ENCODE measurements at regions not wholly inside any gene's neighbourhood (a gene's known extent, or its start where the extent isn't known, plus 50 kb on each side); places are given as distances from the start of the nearest gene placed in this dataset.

DNA sequence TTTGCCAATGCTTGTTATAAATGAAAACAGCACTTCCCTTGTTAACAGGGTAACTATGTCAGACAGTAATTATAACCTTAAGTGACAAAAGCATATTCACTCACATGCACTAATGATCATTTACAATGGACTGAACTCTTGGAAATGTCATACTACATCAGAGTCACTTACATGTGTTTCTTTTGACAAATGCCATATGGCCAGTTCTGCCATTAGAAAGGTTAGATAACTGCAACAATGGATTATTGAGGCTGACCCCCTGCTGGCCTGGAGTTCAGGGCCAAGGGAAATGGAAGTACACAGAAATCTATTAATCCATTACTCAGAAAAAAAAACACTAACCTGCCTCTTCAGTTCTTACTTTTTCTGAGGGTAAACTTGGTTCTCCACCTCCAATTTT is 313.4 kb downstream of the CNTN3 start:
- no peak for DNase-seq
- H3K27me3 ChIP-seq (ENCODE audit: control insufficient read depth, insufficient read depth, low read length), result no peaks in the 10 kb centered on the region
- no peak overlapping the region for H3K27ac ChIP-seq (ENCODE audit: low read length)
- H3K4me1 ChIP-seq (ENCODE audit: control insufficient read depth, insufficient read depth, low read length), result peaks cover 2% of the 10 kb centered on the region
- no peaks in the 10 kb centered on the region for H3K9me3 ChIP-seq (ENCODE audit: control insufficient read depth, low read depth, low read length)
- H3K4me3 ChIP-seq (ENCODE audit: low read length), result no peak overlapping the region
- no peaks in the 10 kb centered on the region for H3K36me3 ChIP-seq (ENCODE audit: control insufficient read depth, insufficient read depth, low read length)

DNA sequence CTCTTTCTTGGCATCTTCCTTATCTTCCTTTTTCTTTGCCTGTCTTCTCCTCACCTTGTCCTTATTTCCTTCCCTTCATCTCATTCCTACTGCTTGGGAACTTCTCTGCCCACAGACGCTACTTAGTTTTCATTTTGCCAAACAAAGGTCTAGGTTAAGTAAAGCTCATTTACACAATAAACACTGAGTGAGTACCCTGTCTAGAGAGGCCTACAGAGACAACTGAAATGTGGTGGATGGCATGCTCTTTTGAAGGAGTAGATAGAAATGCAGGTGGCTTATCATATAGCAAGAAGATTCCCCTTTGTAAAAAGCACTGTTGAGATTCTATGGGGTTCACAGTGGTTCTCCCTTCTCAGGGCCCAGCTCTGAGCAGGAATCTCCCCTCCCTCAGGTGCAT is 319.0 kb downstream of the CNTN3 start:
- H3K27ac ChIP-seq (ENCODE audit: low read length), result no peak overlapping the region
- no peak for DNase-seq

DNA sequence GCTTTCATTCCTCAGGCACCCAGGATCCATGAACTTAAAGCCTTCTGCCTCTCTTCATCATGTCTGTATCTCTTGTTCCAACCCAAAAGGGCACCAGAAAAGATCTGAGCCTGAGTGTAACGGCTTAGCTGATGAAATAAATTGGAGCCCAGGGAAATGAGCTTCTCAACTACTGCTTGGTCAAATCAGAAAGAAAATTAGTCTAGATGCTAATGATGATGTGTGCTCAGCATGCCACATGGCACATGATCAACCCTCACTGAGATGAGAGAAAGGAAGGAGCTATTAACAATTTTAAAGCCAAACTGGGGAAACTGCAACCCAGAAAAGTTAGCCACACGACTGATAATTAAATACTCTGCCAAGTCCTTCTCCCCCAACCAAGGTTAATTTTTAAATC is 325.7 kb downstream of the CNTN3 start:
- H3K27me3 ChIP-seq (ENCODE audit: control insufficient read depth, insufficient read depth, low read length), result peaks cover 2% of the 10 kb centered on the region
- no peaks in the 10 kb centered on the region for H3K36me3 ChIP-seq (ENCODE audit: control insufficient read depth, insufficient read depth, low read length)
- H3K27ac ChIP-seq (ENCODE audit: low read length), result no peak overlapping the region
- 100% methylated on average over 1 of the region's 2 CpGs for WGBS (ENCODE audit: insufficient coverage, low lambda C conversion rate)
- no peak for DNase-seq
- H3K4me1 ChIP-seq (ENCODE audit: control insufficient read depth, insufficient read depth, low read length), result no peaks in the 10 kb centered on the region
- H3K4me3 ChIP-seq (ENCODE audit: low read length), result no peak overlapping the region
- no peaks in the 10 kb centered on the region for H3K9me3 ChIP-seq (ENCODE audit: control insufficient read depth, low read depth, low read length)

More for the DNA sequence above, 319.0 kb downstream of the CNTN3 start:
- Histone ChIP-seq H3K9me3 (ENCODE audit: control insufficient read depth, low read depth, low read length) (no peaks in the 10 kb centered on the region), H3K4me1 (ENCODE audit: control insufficient read depth, insufficient read depth, low read length) (no peaks in the 10 kb centered on the region), H3K27me3 (ENCODE audit: control insufficient read depth, insufficient read depth, low read length) (no peaks in the 10 kb centered on the region), H3K36me3 (ENCODE audit: control insufficient read depth, insufficient read depth, low read length) (no peaks in the 10 kb centered on the region), H3K4me3 (ENCODE audit: low read length) (no peak overlapping the region)
- WGBS (ENCODE audit: insufficient coverage, low lambda C conversion rate), result 100% methylated on average over 1 of the region's 1 CpG

DNA sequence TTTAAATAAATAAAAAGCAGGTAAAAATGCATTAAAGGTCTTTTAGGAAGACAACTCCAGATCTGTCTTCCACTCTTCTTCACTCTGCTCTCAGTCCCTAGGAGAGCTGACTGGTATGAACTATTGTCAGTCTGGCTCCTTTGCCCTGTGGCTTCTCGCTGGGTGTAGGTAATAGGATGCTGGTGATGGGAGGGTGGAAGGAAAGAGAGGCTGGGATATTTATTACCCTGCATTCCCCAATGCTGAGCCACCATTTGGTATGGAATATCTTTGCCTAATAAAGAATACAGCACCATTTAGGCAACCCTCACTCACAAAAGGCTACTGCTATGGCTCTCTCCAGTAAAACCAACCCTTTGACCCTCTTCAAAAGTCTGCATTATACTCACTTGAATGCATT is 326.9 kb downstream of the CNTN3 start:
- no peaks in the 10 kb centered on the region for H3K4me1 ChIP-seq (ENCODE audit: control insufficient read depth, insufficient read depth, low read length)
- WGBS (ENCODE audit: insufficient coverage, low lambda C conversion rate), result no CpG with 5 or more reads among the region's 1 CpG
- no peaks in the 10 kb centered on the region for H3K36me3 ChIP-seq (ENCODE audit: control insufficient read depth, insufficient read depth, low read length)
- no peak for DNase-seq
- H3K27me3 ChIP-seq (ENCODE audit: control insufficient read depth, insufficient read depth, low read length), result peaks cover 2% of the 10 kb centered on the region
- no peaks in the 10 kb centered on the region for H3K9me3 ChIP-seq (ENCODE audit: control insufficient read depth, low read depth, low read length)
- no peak overlapping the region for H3K27ac ChIP-seq (ENCODE audit: low read length)
- H3K4me3 ChIP-seq (ENCODE audit: low read length), result no peak overlapping the region

DNA sequence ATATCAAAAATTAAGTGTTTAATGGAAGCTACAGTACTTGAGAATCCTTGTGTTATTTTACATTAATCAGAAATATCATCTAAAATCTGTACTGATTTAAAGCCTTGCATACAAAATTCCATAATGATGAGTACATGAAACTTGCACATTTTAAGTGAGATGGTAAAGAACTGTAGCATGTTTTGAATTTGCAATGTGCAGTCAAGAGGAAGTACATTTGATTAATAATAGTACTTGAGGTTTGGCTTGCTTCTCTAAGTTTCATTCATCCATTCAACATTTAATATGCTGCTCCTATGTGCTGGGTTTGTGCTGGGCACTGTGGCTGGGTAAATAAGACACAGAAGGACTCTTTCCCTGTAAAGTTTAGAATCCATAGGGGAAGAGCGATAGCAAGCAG is 332.3 kb downstream of the CNTN3 start:
- Histone ChIP-seq H3K36me3 (ENCODE audit: control insufficient read depth, insufficient read depth, low read length) (no peaks in the 10 kb centered on the region), H3K27me3 (ENCODE audit: control insufficient read depth, insufficient read depth, low read length) (peaks cover 2% of the 10 kb centered on the region), H3K4me3 (ENCODE audit: low read length) (no peak overlapping the region), H3K4me1 (ENCODE audit: control insufficient read depth, insufficient read depth, low read length) (no peaks in the 10 kb centered on the region), H3K27ac (ENCODE audit: low read length) (no peak overlapping the region), H3K9me3 (ENCODE audit: control insufficient read depth, low read depth, low read length) (no peaks in the 10 kb centered on the region)
- no CpG with 5 or more reads among the region's 1 CpG for WGBS (ENCODE audit: insufficient coverage, low lambda C conversion rate)
- DNase-seq, result no peak

DNA sequence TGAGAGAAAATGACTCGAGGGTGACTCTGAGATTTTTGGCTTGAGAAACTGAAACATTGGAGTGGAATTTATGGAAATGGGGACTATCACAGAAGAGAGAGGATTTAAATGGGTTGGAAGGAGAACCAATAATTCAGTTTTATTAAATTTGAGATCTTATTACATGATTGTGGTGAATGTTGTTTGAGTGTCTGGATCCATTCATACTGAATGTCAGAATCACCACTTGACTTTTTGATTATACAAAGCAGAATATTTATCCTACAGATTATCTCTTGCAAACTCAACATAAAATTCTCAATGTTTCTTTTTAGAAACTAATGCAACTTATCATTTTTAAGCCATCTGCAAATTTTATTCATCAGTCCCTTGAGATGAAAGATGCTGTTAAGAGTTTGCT is 332.8 kb downstream of the CNTN3 start:
- Histone ChIP-seq H3K27me3 (ENCODE audit: control insufficient read depth, insufficient read depth, low read length) (peaks cover 2% of the 10 kb centered on the region), H3K4me1 (ENCODE audit: control insufficient read depth, insufficient read depth, low read length) (no peaks in the 10 kb centered on the region), H3K36me3 (ENCODE audit: control insufficient read depth, insufficient read depth, low read length) (no peaks in the 10 kb centered on the region), H3K27ac (ENCODE audit: low read length) (no peak overlapping the region), H3K9me3 (ENCODE audit: control insufficient read depth, low read depth, low read length) (no peaks in the 10 kb centered on the region), H3K4me3 (ENCODE audit: low read length) (no peak overlapping the region)
- 100% methylated on average over 1 of the region's 1 CpG for WGBS (ENCODE audit: insufficient coverage, low lambda C conversion rate)
- no peak for DNase-seq

DNA sequence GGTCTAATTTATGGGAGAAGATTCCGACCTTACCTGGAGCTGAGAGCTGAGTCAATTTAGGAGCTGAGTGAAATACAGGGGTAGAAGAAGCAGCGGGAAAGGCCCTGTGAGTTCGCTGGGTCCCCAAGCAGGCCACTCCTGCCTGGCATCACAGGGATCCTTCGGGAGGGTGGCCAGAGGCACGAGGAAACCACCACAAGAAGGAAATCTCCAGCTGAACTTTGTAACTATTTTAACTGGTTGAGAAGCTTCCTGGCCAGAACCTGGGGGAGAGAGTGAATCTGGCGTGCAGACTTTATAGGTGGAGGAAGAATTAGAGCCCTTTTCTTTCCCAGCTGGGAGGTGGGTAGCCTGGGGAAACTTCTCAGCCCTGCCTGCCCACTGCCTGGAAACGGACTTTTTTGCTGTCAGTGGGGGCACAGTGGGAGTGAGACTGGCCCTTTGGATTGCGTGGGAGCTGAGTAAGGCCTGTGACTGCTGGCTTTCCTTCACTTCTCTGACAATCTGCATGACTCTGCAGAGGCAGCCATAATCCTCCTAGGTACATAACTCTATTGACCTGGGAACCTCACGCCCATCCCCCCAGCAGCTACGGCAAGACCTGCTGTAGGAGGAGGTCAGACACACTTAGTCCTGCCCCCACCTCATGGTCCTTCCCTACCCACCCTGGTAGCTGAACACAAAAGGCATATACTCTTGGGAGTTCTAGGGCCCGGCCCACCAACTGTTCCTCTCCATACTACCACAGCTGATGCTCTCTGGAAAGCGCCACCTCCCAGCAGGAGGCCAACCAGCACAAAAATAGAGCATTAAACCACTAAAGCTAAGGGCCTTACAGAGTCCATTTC is 340.7 kb downstream of the CNTN3 start:
- DNase-seq, result no peak
- H3K36me3 ChIP-seq (ENCODE audit: control insufficient read depth, insufficient read depth, low read length), result no peaks in the 10 kb centered on the region
- H3K4me3 ChIP-seq (ENCODE audit: low read length), result no peak overlapping the region
- H3K27me3 ChIP-seq (ENCODE audit: control insufficient read depth, insufficient read depth, low read length), result no peaks in the 10 kb centered on the region
- H3K9me3 ChIP-seq (ENCODE audit: control insufficient read depth, low read depth, low read length), result no peaks in the 10 kb centered on the region
- no peak overlapping the region for H3K27ac ChIP-seq (ENCODE audit: low read length)
- WGBS (ENCODE audit: insufficient coverage, low lambda C conversion rate), result no CpG with 5 or more reads among the region's 12 CpGs
- H3K4me1 ChIP-seq (ENCODE audit: control insufficient read depth, insufficient read depth, low read length), result peaks cover 2% of the 10 kb centered on the region

DNA sequence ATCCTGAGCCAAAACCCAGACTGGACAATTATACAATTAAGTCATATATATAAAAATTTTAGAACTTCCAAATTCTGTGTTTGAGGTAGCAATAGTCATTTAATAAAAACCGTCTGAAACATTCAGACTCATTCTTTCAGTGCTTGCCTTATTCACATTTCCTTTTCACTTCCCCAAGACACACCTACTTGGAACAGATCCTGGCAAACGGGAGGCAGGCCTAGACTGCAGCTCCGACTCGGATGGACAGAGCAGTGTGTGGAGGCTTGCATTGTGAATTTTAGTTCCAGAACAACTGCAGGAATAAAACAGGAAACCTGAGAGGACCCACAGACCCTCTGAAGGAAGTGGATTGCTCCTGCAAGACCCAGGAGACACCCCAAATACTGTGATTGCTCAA is 341.4 kb downstream of the CNTN3 start:
- WGBS (ENCODE audit: insufficient coverage, low lambda C conversion rate), result no CpG with 5 or more reads among the region's 4 CpGs
- H3K4me1 ChIP-seq (ENCODE audit: control insufficient read depth, insufficient read depth, low read length), result peaks cover 2% of the 10 kb centered on the region
- H3K27ac ChIP-seq (ENCODE audit: low read length), result no peak overlapping the region

DNA sequence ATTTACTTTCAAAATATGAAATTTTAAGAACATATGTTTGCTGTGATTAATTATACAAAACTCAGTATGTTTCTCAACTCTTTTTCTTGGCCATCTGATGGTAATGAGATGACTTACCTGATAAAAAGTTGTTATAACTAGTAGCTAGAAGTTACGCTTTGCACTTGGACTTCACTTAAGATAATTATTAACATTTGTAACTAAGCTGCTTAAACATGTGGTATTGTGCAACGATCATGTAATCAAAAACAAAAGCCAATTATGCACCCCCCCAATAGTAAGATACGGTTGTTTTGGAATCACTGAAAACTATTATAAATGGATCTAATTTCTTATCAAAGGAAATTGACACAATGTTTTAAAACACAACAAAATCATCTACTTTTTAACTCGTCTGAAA is 342.9 kb downstream of the CNTN3 start:
- Histone ChIP-seq H3K27ac (ENCODE audit: low read length) (no peak overlapping the region), H3K4me1 (ENCODE audit: control insufficient read depth, insufficient read depth, low read length) (peaks cover 2% of the 10 kb centered on the region), H3K36me3 (ENCODE audit: control insufficient read depth, insufficient read depth, low read length) (no peaks in the 10 kb centered on the region), H3K4me3 (ENCODE audit: low read length) (no peak overlapping the region), H3K27me3 (ENCODE audit: control insufficient read depth, insufficient read depth, low read length) (no peaks in the 10 kb centered on the region), H3K9me3 (ENCODE audit: control insufficient read depth, low read depth, low read length) (no peaks in the 10 kb centered on the region)
- DNase-seq, result peak in 1 of 2 donors; percentile 13
- 55% methylated on average over 2 of the region's 4 CpGs for WGBS (ENCODE audit: insufficient coverage, low lambda C conversion rate)

More for the DNA sequence above, 341.4 kb downstream of the CNTN3 start:
- Histone ChIP-seq H3K4me3 (ENCODE audit: low read length) (no peak overlapping the region), H3K36me3 (ENCODE audit: control insufficient read depth, insufficient read depth, low read length) (no peaks in the 10 kb centered on the region), H3K9me3 (ENCODE audit: control insufficient read depth, low read depth, low read length) (no peaks in the 10 kb centered on the region), H3K27me3 (ENCODE audit: control insufficient read depth, insufficient read depth, low read length) (no peaks in the 10 kb centered on the region)
- DNase-seq, result no peak

DNA sequence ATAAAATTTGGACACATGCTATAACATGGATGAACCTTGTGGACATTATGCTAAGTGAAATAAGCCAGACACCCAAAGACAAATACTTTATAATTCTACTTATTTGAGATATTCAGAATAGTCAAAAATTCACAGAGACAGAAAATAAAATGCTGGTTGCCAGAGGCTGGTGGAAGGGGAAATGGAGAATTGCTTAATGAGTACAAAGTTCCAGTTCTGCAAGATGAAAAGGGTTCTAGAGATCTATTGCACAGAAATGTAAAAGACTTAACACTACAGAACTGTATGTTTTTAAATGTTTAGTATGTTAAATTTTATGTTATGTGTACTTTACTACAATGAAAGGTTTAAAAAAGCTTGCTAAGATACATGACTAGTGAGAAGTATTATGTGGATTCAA is 344.8 kb downstream of the CNTN3 start:
- Histone ChIP-seq H3K27me3 (ENCODE audit: control insufficient read depth, insufficient read depth, low read length) (no peaks in the 10 kb centered on the region), H3K4me1 (ENCODE audit: control insufficient read depth, insufficient read depth, low read length) (peaks cover 2% of the 10 kb centered on the region), H3K4me3 (ENCODE audit: low read length) (no peak overlapping the region), H3K9me3 (ENCODE audit: control insufficient read depth, low read depth, low read length) (no peaks in the 10 kb centered on the region), H3K36me3 (ENCODE audit: control insufficient read depth, insufficient read depth, low read length) (no peaks in the 10 kb centered on the region), H3K27ac (ENCODE audit: low read length) (no peak overlapping the region)
- no peak for DNase-seq

DNA sequence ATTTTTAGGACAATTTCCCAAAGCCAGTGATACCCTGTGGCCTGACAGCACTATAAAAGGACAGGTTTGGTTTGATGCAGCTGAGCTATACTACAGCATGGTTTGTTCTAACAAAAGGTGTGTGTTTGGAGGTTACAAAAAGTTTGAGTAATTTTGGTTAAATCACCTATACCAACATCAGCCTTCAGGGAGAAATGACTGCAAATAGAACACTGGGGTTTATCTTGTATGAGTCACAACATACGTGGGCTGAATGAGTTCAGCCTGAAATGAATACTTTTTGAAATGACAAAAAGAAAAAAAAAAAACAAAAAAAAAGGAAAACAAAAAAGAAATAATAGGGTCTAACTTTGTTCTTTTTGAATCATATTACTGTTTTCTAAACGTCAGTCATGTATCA is 345.7 kb downstream of the CNTN3 start:
- no peak overlapping the region for H3K4me3 ChIP-seq (ENCODE audit: low read length)
- H3K27me3 ChIP-seq (ENCODE audit: control insufficient read depth, insufficient read depth, low read length), result no peaks in the 10 kb centered on the region
- WGBS (ENCODE audit: insufficient coverage, low lambda C conversion rate), result 77% methylated on average over 2 of the region's 2 CpGs
- H3K36me3 ChIP-seq (ENCODE audit: control insufficient read depth, insufficient read depth, low read length), result no peaks in the 10 kb centered on the region
- peaks cover 2% of the 10 kb centered on the region for H3K4me1 ChIP-seq (ENCODE audit: control insufficient read depth, insufficient read depth, low read length)
- DNase-seq, result no peak
- no peaks in the 10 kb centered on the region for H3K9me3 ChIP-seq (ENCODE audit: control insufficient read depth, low read depth, low read length)
- no peak overlapping the region for H3K27ac ChIP-seq (ENCODE audit: low read length)
